ENCODE measurements at regions not wholly inside any gene's neighbourhood (a gene's known extent, or its start where the extent isn't known, plus 50 kb on each side); places are given as distances from the start of the nearest gene placed in this dataset.
A peak's percentile ranks its signal among the peaks of the same experiment; 100 is the strongest.
"Not testable (repeated sequence)": the region's sequence is repeated elsewhere in the genome, so short reads cannot be mapped to it uniquely, and the experiment has no call there.

- DNase-seq: no peak
Measured at GRCh38 chr6:146908786-146909185, 295.4 kb upstream of the STXBP5 start.

DNA sequence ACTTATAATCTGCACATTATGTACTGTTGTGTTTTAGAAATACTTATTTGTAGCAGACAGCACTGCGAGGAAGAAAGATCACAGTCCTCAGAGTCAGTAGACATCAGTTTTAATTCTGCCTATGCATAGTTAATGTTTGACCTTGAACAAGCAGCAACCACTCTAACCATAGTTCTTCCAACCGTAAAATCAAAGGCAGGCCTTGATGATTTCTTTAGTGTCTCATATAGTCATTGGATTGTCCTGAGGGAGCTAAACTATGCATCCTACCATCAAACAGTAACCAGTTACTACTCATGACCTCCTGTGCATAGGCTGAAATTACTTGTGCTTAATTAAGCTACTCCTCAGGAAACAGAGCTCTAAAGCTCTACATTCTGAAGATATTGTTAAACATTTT is 294.8 kb upstream of the STXBP5 start:
- no peak for DNase-seq

DNA sequence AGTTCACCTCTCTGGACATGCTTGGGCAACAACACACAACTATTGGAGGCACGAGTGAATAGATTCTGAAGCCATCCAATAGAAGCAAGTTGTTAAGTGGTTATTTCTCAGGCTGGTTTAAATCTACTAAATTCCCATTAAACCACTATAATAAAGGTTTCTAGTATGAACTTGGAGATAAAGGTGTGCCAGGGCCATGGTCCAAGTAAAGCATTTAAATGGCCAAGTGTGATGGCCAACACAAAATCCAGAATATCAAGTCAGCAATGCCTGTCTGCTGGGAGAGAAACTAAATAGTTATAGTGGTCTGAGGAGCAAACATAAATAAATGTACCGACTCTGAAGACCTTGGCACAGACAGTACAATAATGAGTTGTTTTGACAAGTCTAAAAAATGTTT is 294.3 kb upstream of the STXBP5 start:
- DNase-seq: no peak

GRCh38 chr6:146910611-146911010 is 293.6 kb upstream of the STXBP5 start:
- no peak for DNase-seq

DNA sequence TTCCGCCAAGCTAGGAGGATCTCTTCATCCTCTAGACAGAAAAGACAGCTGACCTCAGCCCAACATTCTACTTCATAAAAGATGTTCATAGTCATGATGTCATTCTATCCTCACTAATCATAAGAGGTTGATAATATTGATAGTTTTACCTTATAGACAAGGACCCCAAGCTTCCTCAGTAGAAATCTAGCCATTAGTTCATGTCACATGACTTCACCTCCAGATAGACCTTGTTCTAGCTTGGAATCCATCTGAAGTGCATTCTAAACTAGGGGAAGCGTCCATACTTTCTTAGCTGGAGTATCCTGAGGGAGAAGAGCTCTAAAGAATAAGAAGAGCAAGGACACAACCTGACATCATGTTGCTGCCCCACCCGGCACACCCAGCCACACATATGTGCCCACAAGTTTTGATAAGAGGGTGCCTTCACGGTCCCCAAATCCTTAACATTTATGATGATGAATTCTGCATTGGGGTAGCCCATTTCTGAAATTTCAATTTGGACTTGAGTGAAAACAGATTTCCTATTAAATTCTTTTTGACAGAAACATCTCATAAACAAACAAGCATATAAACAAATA is 292.5 kb upstream of the STXBP5 start:
- DNase-seq: no peak

GRCh38 chr6:146912730-146913685 is 291.2 kb upstream of the STXBP5 start:
- no peak for DNase-seq

DNA sequence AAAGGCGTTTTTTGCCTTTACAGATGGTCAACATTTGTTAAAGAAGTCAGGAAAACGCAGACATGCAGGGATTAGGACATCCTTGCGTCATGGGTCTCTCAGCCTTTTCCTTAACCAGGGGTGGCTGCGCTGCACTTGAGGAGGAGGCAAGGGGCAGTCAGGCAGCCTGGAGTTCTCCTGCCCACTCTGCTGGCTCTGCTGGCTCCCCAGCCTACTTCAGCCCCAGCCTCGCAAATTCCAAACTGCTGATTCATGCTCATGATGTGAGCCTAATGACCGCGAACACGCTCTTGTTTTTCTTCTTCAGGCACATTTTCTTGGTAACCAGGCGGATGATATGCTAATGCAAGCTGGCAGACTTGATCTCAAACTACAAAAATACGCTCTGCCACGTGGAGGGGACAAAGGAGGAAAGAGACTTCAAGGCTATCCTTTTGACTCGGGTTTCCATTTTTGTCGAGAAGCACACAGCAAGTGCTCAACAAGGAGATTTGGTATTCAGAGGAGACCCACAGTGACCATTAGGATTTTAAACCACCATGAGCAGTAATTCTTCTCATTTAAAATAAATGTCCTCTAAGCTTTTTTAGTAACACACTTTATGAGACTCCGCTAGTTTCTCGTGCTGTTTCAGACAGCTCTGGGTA is 290.3 kb upstream of the STXBP5 start:
- peak; percentile 73 for DNase-seq

- peak; percentile 78 for DNase-seq
Measured at GRCh38 chr6:146914489-146915483, 289.4 kb upstream of the STXBP5 start.

GRCh38 chr6:146915671-146916127 is 288.5 kb upstream of the STXBP5 start:
- no peak for DNase-seq

GRCh38 chr6:146916435-146917025 is 287.7 kb upstream of the STXBP5 start:
- DNase-seq: no peak

DNA sequence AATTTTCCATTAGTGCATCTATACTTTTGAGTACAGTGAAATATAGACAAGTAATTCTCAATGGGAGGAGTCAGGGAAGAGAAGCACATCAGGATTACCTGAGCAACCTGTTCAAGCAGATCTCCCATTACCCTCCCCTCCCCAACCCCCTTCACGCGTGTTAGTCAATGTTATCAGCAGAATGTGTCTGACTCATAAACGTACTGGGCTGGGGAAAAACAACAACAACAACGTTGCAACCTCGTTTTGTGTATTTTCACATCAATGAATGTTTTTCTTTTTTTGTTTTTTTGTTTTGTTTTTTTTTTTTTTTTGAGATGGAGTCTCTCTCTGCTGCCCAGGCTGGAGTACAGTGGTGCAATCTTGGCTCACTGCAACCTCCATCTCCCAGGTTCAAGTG is 287.0 kb upstream of the STXBP5 start:
- DNase-seq: no peak

DNA sequence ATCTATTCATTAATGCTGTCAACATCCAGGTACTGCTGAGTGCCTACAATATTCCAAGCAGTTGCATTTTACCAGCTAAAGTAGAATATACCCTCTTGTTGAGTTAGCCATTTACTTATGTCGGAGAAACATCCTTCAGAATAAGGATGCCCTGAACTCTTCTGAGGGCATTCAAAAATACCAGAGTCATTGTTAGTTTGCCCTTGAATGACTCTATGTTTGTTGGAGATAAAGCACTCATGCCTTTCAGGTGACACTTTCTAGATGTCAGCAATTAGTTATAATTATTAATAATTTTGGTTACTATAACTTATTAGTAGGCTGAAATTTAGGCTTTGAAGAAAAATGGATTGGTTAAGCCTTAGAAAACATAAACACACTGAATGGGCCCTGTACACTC is 286.2 kb upstream of the STXBP5 start:
- DNase-seq: no peak

DNA sequence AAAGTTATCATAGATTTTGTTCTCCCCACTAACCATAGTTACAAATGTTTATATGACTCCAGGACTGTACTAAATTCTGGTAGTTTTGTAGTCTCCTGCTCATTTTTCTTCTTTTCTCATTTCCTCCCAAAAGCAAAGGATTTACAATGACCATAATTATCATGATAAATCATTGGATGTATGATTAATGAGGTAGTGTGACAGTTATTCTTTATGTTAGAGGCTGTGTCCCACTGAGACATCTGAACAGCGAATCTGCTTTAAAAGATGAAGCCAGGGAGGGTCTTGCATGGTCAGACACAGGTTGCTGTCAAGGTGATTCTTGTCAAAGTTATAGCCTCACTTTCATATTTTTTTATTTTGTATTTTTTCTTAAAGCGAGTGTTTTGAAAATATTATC is 285.2 kb upstream of the STXBP5 start:
- DNase-seq: no peak

DNA sequence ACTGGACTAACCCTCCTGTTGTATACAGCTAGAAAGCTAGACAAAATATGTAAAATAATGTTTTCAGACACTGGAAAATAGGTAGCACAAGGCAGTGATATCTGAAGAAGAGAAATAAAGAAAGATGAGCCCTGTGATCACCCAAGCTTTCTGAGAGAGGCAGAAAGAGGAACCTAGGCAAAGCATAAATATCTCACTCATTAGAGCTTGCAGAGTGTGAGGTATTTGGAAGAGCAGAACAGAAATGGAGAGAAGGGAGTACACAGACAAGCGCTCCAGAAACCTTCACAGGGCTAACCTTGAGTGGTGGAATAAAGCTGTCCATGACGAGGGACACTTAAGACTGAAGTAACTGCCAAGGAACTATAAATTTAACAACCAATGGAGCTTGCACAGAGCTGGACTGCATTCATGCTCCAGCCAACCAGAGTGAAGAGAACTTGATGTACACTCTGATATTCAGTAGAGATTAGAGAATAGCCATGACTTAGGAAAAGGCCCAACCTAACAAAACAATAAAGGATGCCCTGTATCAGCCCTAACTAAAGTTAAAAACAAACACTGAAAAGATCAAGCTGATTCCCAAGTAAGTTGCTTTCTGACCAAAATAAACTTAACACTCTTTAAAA is 280.9 kb upstream of the STXBP5 start:
- no peak for DNase-seq

DNA sequence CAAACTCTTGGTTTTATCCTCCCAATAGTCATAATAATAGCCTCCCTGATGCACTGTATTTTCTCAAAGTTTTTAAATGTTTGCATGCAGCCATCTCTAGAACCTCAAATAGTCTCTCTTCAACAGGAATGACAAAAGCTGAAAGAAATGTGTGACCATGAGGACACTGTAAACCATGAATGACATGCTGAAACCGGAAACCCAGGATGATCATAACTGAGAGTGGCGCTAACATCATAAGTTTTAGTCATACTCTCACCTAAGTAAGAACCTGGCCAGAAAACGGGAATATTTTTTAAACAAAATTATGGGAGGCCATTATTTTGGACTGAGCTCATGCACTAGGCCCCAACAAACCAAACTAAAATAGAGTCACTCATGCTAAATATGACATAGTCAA is 278.4 kb upstream of the STXBP5 start:
- DNase-seq: no peak

DNA sequence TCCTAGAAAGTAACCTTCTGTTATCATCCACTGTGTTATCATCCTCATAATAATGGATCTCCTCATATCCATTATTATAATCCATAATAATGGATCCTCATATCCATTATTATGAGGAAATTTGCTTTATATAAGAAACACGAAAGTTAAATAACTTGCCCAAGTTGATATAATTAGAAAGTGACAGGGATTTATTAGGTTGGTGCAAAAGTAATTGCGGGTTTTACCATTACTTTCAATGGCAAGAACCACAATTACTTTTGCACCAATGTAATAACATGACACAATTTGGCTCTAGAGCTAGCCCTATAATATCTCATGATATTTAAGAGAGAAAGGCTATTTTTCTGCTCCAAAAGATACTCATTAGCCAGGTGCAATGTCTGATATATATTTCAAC is 275.7 kb upstream of the STXBP5 start:
- DNase-seq: no peak

- DNase-seq: no peak
Measured at GRCh38 chr6:146931214-146931613, 273.0 kb upstream of the STXBP5 start.

GRCh38 chr6:146937316-146937715 is 266.9 kb upstream of the STXBP5 start:
- DNase-seq: no peak

GRCh38 chr6:146938266-146938665 is 266.0 kb upstream of the STXBP5 start:
- no peak for DNase-seq

GRCh38 chr6:146939456-146939855 is 264.8 kb upstream of the STXBP5 start:
- DNase-seq: not testable (repeated sequence)

GRCh38 chr6:146943664-146944063 is 260.6 kb upstream of the STXBP5 start:
- no peak for DNase-seq

- DNase-seq: no peak
Measured at GRCh38 chr6:146944077-146944476, 260.1 kb upstream of the STXBP5 start.

Data from femur (tissue), 1 donor.